ENCODE measurements at regions not wholly inside any gene's neighbourhood (a gene's known extent, or its start where the extent isn't known, plus 50 kb on each side); places are given as distances from the start of the nearest gene placed in this dataset.

- TF ChIP-seq CTCF (IDR thresholded peaks at IDR 0.05) (no peak), ESRRA (IDR thresholded peaks at IDR 0.05; ENCODE audit: borderline replicate concordance, low read length) (no peak), EHMT2 (IDR thresholded peaks at IDR 0.05; ENCODE audit: low read depth) (no peak), MAFK (IDR thresholded peaks at IDR 0.05; ENCODE audit: partially characterized antibody) (no peak), REST (IDR thresholded peaks at IDR 0.05) (no peak), NR3C1 (IDR thresholded peaks at IDR 0.05) (no peak), RFX5 (IDR thresholded peaks at IDR 0.05) (no peak), POLR2A (IDR thresholded peaks at IDR 0.05; ENCODE audit: low read length) (no peak), MAZ (IDR thresholded peaks at IDR 0.05; ENCODE audit: borderline replicate concordance, low read depth, low read length) (no peak), RAD21 (conservative IDR thresholded peaks at IDR 0.05 in 1 of 2, IDR thresholded peaks at IDR 0.05 in 1 of 2) (no peak), JUNB (IDR thresholded peaks at IDR 0.05) (no peak), ELK1 (IDR thresholded peaks at IDR 0.05; ENCODE audit: low read depth, low read length) (no peak), NFE2L2 (conservative IDR thresholded peaks at IDR 0.05; ENCODE audit: low read length) (no peak), FOSL2 (IDR thresholded peaks at IDR 0.05) (no peak), FOSL2 (CRISPR knock-in tag; IDR thresholded peaks at IDR 0.05) (no peak)
These were observed 195.9 kb upstream of the BANK1 start for GRCh38 chr4:101594588-101594987.
